ENCODE measurements at regions not wholly inside any gene's neighbourhood (a gene's known extent, or its start where the extent isn't known, plus 50 kb on each side); places are given as distances from the start of the nearest gene placed in this dataset.

GRCh38 chr15:77901251-77901881 is 176.1 kb downstream of the TBC1D2B start:
- Histone ChIP-seq H3K27me3 (ENCODE audit: control insufficient read depth in 1 of 2, insufficient read depth in 2 of 2, low read length in 2 of 2) (peaks cover 0 to 2% of the 10 kb centered on the region in 2 experiments; a peak in 2 of 5 replicates), H3K4me2 (ENCODE audit: low read depth, low read length) (no peak overlapping the region), H3K9me3 (ENCODE audit: low read length) (no peaks in the 10 kb centered on the region), H3K36me3 (replicated peaks in 1 of 2; ENCODE audit: control insufficient read depth in 1 of 2, insufficient read depth in 2 of 2, low read length in 2 of 2) (no peaks in the 10 kb centered on the region), H4K20me1 (ENCODE audit: insufficient read depth, low read length) (no peaks in the 10 kb centered on the region), H3K27ac (ENCODE audit: extremely low read length, insufficient read depth, low read length) (no peak overlapping the region), H3K79me2 (ENCODE audit: insufficient read depth, low read length) (no peaks in the 10 kb centered on the region), H3K4me1 (ENCODE audit: insufficient read depth, low read length) (no peaks in the 10 kb centered on the region), H3K4me3 (replicated peaks in 1 of 3; ENCODE audit: insufficient read depth in 1 of 3, low read depth in 2 of 3, low read length in 3 of 3) (no peak overlapping the region), H3K9ac (ENCODE audit: insufficient read depth, low read depth, low read length) (no peak overlapping the region), H2AFZ (ENCODE audit: low read length) (no peak overlapping the region)
- DNase-seq (ENCODE audit: low spot score) (no peak), FAIRE-seq (no peak), ATAC-seq (no peak)
- BruUV-seq (replicated peaks) = no TSS peak
- intact Hi-C loops (cut with micrococcal nuclease; ENCODE audit: unreplicated experiment) (no loop called here), in situ Hi-C loops (cut with HindIII; ENCODE audit: extremely low pct_ligation_motif_present, low pct_unique_long_range_greater_than_20kb) (no loop called here)
- ChIA-PET CTCF (ENCODE audit: low intra/inter-chr PET ratio, low total read pairs) (no interaction called here), POLR2A (no interaction called here)
- TF ChIP-seq, protein P1, sequence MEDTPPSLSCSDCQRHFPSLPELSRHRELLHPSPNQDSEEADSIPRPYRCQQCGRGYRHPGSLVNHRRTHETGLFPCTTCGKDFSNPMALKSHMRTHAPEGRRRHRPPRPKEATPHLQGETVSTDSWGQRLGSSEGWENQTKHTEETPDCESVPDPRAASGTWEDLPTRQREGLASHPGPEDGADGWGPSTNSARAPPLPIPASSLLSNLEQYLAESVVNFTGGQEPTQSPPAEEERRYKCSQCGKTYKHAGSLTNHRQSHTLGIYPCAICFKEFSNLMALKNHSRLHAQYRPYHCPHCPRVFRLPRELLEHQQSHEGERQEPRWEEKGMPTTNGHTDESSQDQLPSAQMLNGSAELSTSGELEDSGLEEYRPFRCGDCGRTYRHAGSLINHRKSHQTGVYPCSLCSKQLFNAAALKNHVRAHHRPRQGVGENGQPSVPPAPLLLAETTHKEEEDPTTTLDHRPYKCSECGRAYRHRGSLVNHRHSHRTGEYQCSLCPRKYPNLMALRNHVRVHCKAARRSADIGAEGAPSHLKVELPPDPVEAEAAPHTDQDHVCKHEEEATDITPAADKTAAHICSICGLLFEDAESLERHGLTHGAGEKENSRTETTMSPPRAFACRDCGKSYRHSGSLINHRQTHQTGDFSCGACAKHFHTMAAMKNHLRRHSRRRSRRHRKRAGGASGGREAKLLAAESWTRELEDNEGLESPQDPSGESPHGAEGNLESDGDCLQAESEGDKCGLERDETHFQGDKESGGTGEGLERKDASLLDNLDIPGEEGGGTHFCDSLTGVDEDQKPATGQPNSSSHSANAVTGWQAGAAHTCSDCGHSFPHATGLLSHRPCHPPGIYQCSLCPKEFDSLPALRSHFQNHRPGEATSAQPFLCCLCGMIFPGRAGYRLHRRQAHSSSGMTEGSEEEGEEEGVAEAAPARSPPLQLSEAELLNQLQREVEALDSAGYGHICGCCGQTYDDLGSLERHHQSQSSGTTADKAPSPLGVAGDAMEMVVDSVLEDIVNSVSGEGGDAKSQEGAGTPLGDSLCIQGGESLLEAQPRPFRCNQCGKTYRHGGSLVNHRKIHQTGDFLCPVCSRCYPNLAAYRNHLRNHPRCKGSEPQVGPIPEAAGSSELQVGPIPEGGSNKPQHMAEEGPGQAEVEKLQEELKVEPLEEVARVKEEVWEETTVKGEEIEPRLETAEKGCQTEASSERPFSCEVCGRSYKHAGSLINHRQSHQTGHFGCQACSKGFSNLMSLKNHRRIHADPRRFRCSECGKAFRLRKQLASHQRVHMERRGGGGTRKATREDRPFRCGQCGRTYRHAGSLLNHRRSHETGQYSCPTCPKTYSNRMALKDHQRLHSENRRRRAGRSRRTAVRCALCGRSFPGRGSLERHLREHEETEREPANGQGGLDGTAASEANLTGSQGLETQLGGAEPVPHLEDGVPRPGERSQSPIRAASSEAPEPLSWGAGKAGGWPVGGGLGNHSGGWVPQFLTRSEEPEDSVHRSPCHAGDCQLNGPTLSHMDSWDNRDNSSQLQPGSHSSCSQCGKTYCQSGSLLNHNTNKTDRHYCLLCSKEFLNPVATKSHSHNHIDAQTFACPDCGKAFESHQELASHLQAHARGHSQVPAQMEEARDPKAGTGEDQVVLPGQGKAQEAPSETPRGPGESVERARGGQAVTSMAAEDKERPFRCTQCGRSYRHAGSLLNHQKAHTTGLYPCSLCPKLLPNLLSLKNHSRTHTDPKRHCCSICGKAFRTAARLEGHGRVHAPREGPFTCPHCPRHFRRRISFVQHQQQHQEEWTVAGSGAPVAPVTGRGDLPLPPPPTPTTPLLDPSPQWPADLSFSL (CRISPR knock-in tag; IDR thresholded peaks at IDR 0.05) = no peak
- TF ChIP-seq ZBTB14 (CRISPR knock-in tag; IDR thresholded peaks at IDR 0.05) = no peak
- TF ChIP-seq ZNF598 (CRISPR knock-in tag; IDR thresholded peaks at IDR 0.05; ENCODE audit: borderline replicate concordance) = no peak
- TF ChIP-seq LCORL (IDR thresholded peaks at IDR 0.05) = no peak
- no peak for TF ChIP-seq LCORL (CRISPR knock-in tag; IDR thresholded peaks at IDR 0.05)
- TF ChIP-seq HNRNPK (IDR thresholded peaks at IDR 0.05; ENCODE audit: low read depth, low read length, poor library complexity, severe bottlenecking) = no peak
- no peak for TF ChIP-seq EEA1 (CRISPR knock-in tag; IDR thresholded peaks at IDR 0.05; ENCODE audit: borderline replicate concordance)
- no peak for TF ChIP-seq HOXD1 (CRISPR knock-in tag; IDR thresholded peaks at IDR 0.05)
- TF ChIP-seq RFX3 (CRISPR knock-in tag; IDR thresholded peaks at IDR 0.05) = no peak
- TF ChIP-seq MBD4 (IDR thresholded peaks at IDR 0.05; ENCODE audit: borderline replicate concordance, low read length) = no peak
- TF ChIP-seq MEIS2 (CRISPR knock-in tag; IDR thresholded peaks at IDR 0.05) = no peak
- WGBS (ENCODE audit: low lambda C conversion rate) = 20% methylated on average over 1 of the region's 18 CpGs
